ENCODE measurements at regions not wholly inside any gene's neighbourhood (a gene's known extent, or its start where the extent isn't known, plus 50 kb on each side); places are given as distances from the start of the nearest gene placed in this dataset.

GRCh38 chr2:18903750-18904149 lies 314.4 kb upstream of the NT5C1B start (continued):
- TF ChIP-seq RFXAP (CRISPR knock-in tag; IDR thresholded peaks at IDR 0.05; ENCODE audit: borderline replicate concordance) (no peak), CREBL2 (CRISPR knock-in tag; IDR thresholded peaks at IDR 0.05; ENCODE audit: borderline replicate concordance) (no peak), RORA (CRISPR knock-in tag; IDR thresholded peaks at IDR 0.05) (no peak), ZNF75D (CRISPR knock-in tag; IDR thresholded peaks at IDR 0.05; ENCODE audit: borderline replicate concordance) (no peak), ZNF678 (CRISPR knock-in tag; IDR thresholded peaks at IDR 0.05) (no peak), ISL2 (CRISPR knock-in tag; IDR thresholded peaks at IDR 0.05) (no peak)
- TF ChIP-seq, protein P1, sequence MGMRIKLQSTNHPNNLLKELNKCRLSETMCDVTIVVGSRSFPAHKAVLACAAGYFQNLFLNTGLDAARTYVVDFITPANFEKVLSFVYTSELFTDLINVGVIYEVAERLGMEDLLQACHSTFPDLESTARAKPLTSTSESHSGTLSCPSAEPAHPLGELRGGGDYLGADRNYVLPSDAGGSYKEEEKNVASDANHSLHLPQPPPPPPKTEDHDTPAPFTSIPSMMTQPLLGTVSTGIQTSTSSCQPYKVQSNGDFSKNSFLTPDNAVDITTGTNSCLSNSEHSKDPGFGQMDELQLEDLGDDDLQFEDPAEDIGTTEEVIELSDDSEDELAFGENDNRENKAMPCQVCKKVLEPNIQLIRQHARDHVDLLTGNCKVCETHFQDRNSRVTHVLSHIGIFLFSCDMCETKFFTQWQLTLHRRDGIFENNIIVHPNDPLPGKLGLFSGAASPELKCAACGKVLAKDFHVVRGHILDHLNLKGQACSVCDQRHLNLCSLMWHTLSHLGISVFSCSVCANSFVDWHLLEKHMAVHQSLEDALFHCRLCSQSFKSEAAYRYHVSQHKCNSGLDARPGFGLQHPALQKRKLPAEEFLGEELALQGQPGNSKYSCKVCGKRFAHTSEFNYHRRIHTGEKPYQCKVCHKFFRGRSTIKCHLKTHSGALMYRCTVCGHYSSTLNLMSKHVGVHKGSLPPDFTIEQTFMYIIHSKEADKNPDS (CRISPR knock-in tag; IDR thresholded peaks at IDR 0.05), result no peak
- TF ChIP-seq, protein P2, sequence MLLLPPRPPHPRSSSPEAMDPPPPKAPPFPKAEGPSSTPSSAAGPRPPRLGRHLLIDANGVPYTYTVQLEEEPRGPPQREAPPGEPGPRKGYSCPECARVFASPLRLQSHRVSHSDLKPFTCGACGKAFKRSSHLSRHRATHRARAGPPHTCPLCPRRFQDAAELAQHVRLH (CRISPR knock-in tag; IDR thresholded peaks at IDR 0.05; ENCODE audit: borderline replicate concordance, low read depth), result no peak

DNA sequence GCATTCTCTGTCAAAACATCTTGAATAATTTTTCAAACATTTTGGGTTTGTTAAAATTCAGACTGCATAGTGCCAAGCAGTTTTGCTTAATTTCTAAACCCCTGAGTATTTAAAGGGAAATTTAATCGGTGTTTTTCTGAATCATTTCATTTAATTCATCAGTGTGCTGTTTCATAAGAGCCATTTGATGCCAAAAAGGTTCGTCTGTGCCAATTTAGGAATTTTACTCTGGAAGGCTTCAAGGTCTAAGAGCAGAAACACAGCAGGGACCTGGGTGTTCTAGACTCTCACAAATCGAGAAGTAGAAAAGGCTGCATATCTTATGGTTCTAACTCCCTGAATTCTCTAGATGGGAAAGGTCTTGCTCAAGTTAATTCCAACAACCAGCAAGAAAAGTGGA lies 311.9 kb upstream of the NT5C1B start:
- ChIA-PET POLR2A (no interaction called here), CTCF (ENCODE audit: low intra/inter-chr PET ratio, low total read pairs) (no interaction called here)
- H2AFZ ChIP-seq (ENCODE audit: low read length), result no peak overlapping the region
- no peaks in the 10 kb centered on the region for H3K79me2 ChIP-seq (ENCODE audit: insufficient read depth, low read length)
- H4K20me1 ChIP-seq (ENCODE audit: insufficient read depth, low read length), result no peaks in the 10 kb centered on the region
- H3K36me3 ChIP-seq (replicated peaks in 1 of 2; ENCODE audit: control insufficient read depth in 1 of 2, insufficient read depth in 2 of 2, low read length in 2 of 2), result no peaks in the 10 kb centered on the region
- ATAC-seq, result no peak
- no peak for FAIRE-seq
- intact Hi-C loops (cut with micrococcal nuclease; ENCODE audit: unreplicated experiment) (no loop called here), in situ Hi-C loops (cut with HindIII; ENCODE audit: extremely low pct_ligation_motif_present, low pct_unique_long_range_greater_than_20kb) (no loop called here)
- DNase-seq (ENCODE audit: low spot score), result no peak
- TF ChIP-seq ZSCAN12 (CRISPR knock-in tag; IDR thresholded peaks at IDR 0.05) (no peak), HNF4A (CRISPR knock-in tag; IDR thresholded peaks at IDR 0.05) (no peak), GATA4 (IDR thresholded peaks at IDR 0.05; ENCODE audit: borderline replicate concordance, low read depth) (no peak)
- no peak overlapping the region for H3K4me3 ChIP-seq (replicated peaks in 1 of 3; ENCODE audit: insufficient read depth in 1 of 3, low read depth in 2 of 3, low read length in 3 of 3)
- no peak overlapping the region for H3K27ac ChIP-seq (ENCODE audit: extremely low read length, insufficient read depth, low read length)
- no peaks in the 10 kb centered on the region for H3K9me3 ChIP-seq (ENCODE audit: low read length)
- H3K27me3 ChIP-seq (ENCODE audit: control insufficient read depth in 1 of 2, insufficient read depth in 2 of 2, low read length in 2 of 2), result no peaks in the 10 kb centered on the region
- no peak overlapping the region for H3K9ac ChIP-seq (ENCODE audit: insufficient read depth, low read depth, low read length)
- 24% methylated on average over 3 of the region's 3 CpGs for WGBS (ENCODE audit: low lambda C conversion rate)
- no peak overlapping the region for H3K4me2 ChIP-seq (ENCODE audit: low read depth, low read length)
- no TSS peak for BruUV-seq (replicated peaks)
- H3K4me1 ChIP-seq (ENCODE audit: insufficient read depth, low read length), result no peaks in the 10 kb centered on the region
